ENCODE measurements at regions not wholly inside any gene's neighbourhood (a gene's known extent, or its start where the extent isn't known, plus 50 kb on each side); places are given as distances from the start of the nearest gene placed in this dataset.

- TF ChIP-seq JUN (IDR thresholded peaks at IDR 0.05) (no peak), CHD4 (IDR thresholded peaks at IDR 0.05; ENCODE audit: borderline replicate concordance) (no peak), CHD2 (IDR thresholded peaks at IDR 0.05; ENCODE audit: low read length, partially characterized antibody) (no peak)
Observed at GRCh38 chr5:110219769-110220168, 506.7 kb downstream of the TMEM232 start (continued).

DNA sequence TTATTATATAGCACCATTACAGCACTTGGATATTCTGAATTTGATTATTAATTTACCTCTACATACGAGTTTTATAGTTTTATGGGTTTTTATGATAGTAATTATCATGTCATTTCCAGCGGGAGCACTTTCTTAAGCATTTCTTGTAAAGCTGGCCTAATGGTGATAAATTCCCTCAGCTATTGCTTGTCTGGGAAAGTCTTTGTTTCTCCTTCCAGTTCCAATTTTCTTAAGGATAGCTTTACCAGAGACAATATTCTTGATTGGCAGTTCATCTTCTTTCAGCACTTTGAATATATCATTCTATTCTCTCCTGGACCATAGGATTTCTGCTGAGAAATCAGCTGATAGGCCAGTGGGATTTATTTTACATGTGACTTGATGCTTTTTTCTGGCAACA is 505.4 kb downstream of the TMEM232 start:
- H3K4me1 ChIP-seq, result no peaks in the 10 kb centered on the region
- H3K9me3 ChIP-seq, result 0 out of 3 replicates have a peak, but pooled peaks cover 3% of the 10 kb centered on the region
- no peak for FAIRE-seq
- H3K27ac ChIP-seq, result no peak overlapping the region
- 1% methylated on average over 2 of the region's 2 CpGs for WGBS (ENCODE audit: missing lambda C conversion rate)
- ChIA-PET POLR2A (no interaction called here), CTCF (no interaction called here)
- H3K4me2 ChIP-seq, result no peak overlapping the region
- no peak for ATAC-seq
- no peak overlapping the region for H3K4me3 ChIP-seq
- no peak for TF ChIP-seq KDM1A (IDR thresholded peaks at IDR 0.05; ENCODE audit: low read depth)
- no peak for TF ChIP-seq TFCP2L1 (CRISPR knock-in tag; IDR thresholded peaks at IDR 0.05)
- TF ChIP-seq HDAC2 (IDR thresholded peaks at IDR 0.05), result no peak
- TF ChIP-seq TP53 (CRISPR knock-in tag; IDR thresholded peaks at IDR 0.05), result no peak
- no peak for TF ChIP-seq SREBF2 (IDR thresholded peaks at IDR 0.05)
- TF ChIP-seq JUNB (IDR thresholded peaks at IDR 0.05), result no peak
- no peak for TF ChIP-seq HOXA7 (CRISPR knock-in tag; IDR thresholded peaks at IDR 0.05)
- TF ChIP-seq FOXS1 (CRISPR knock-in tag; IDR thresholded peaks at IDR 0.05), result no peak
- TF ChIP-seq, protein P1, sequence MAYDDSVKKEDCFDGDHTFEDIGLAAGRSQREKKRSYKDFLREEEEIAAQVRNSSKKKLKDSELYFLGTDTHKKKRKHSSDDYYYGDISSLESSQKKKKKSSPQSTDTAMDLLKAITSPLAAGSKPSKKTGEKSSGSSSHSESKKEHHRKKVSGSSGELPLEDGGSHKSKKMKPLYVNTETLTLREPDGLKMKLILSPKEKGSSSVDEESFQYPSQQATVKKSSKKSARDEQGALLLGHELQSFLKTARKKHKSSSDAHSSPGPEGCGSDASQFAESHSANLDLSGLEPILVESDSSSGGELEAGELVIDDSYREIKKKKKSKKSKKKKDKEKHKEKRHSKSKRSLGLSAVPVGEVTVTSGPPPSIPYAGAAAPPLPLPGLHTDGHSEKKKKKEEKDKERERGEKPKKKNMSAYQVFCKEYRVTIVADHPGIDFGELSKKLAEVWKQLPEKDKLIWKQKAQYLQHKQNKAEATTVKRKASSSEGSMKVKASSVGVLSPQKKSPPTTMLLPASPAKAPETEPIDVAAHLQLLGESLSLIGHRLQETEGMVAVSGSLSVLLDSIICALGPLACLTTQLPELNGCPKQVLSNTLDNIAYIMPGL (CRISPR knock-in tag; IDR thresholded peaks at IDR 0.05; ENCODE audit: borderline replicate concordance), result no peak
- TF ChIP-seq KDM5A (IDR thresholded peaks at IDR 0.05), result no peak
- TF ChIP-seq SMC3 (IDR thresholded peaks at IDR 0.05), result no peak
- TF ChIP-seq, protein P2, sequence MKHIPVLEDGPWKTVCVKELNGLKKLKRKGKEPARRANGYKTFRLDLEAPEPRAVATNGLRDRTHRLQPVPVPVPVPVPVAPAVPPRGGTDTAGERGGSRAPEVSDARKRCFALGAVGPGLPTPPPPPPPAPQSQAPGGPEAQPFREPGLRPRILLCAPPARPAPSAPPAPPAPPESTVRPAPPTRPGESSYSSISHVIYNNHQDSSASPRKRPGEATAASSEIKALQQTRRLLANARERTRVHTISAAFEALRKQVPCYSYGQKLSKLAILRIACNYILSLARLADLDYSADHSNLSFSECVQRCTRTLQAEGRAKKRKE (CRISPR knock-in tag; IDR thresholded peaks at IDR 0.05; ENCODE audit: low read depth), result no peak
- DNase-seq (ENCODE audit: low read depth in 1 of 2, low spot score in 1 of 2), result no peak

GRCh38 chr5:110224050-110224449 is 502.4 kb downstream of the TMEM232 start:
- DNase-seq (ENCODE audit: low read depth in 1 of 2, low spot score in 1 of 2) (no peak), FAIRE-seq (no peak), ATAC-seq (no peak)
- Histone ChIP-seq H3K27ac (no peak overlapping the region), H3K4me3 (no peak overlapping the region), H3K9me3 (0 out of 3 replicates have a peak, but pooled peaks cover 3% of the 10 kb centered on the region), H3K4me1 (no peaks in the 10 kb centered on the region), H3K4me2 (no peak overlapping the region)
- TF ChIP-seq TP53 (CRISPR knock-in tag; IDR thresholded peaks at IDR 0.05) (no peak), PHF8 (IDR thresholded peaks at IDR 0.05; ENCODE audit: borderline replicate concordance, low read depth) (no peak), ZC3H11A (IDR thresholded peaks at IDR 0.05) (no peak), CHD4 (IDR thresholded peaks at IDR 0.05; ENCODE audit: borderline replicate concordance) (no peak)
- 0% methylated on average over 1 of the region's 1 CpG for WGBS (ENCODE audit: missing lambda C conversion rate)
- ChIA-PET CTCF (no interaction called here), POLR2A (no interaction called here)

- 0% methylated on average over 1 of the region's 1 CpG for WGBS (ENCODE audit: missing lambda C conversion rate)
- no peaks in the 10 kb centered on the region for H3K9me3 ChIP-seq
- H3K4me2 ChIP-seq, result no peak overlapping the region
- H3K4me1 ChIP-seq, result no peaks in the 10 kb centered on the region
- H3K4me3 ChIP-seq, result no peak overlapping the region
- no peak for ATAC-seq
- no peak for FAIRE-seq
- no peak overlapping the region for H3K27ac ChIP-seq
- CTCF ChIA-PET, result no interaction called here
- DNase-seq (ENCODE audit: low read depth in 1 of 2, low spot score in 1 of 2), result no peak
- TF ChIP-seq FOSB (CRISPR knock-in tag; IDR thresholded peaks at IDR 0.05), result no peak
- no peak for TF ChIP-seq HOXB5 (CRISPR knock-in tag; IDR thresholded peaks at IDR 0.05)
- TF ChIP-seq, protein P3, sequence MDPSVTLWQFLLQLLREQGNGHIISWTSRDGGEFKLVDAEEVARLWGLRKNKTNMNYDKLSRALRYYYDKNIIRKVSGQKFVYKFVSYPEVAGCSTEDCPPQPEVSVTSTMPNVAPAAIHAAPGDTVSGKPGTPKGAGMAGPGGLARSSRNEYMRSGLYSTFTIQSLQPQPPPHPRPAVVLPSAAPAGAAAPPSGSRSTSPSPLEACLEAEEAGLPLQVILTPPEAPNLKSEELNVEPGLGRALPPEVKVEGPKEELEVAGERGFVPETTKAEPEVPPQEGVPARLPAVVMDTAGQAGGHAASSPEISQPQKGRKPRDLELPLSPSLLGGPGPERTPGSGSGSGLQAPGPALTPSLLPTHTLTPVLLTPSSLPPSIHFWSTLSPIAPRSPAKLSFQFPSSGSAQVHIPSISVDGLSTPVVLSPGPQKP (IDR thresholded peaks at IDR 0.05; ENCODE audit: low read depth, low read length), result no peak
- TF ChIP-seq CBX8 (IDR thresholded peaks at IDR 0.05), result no peak
- TF ChIP-seq RARB (CRISPR knock-in tag; IDR thresholded peaks at IDR 0.05), result no peak
- TF ChIP-seq HOXA7 (CRISPR knock-in tag; IDR thresholded peaks at IDR 0.05), result no peak
- no peak for TF ChIP-seq CHD4 (IDR thresholded peaks at IDR 0.05; ENCODE audit: borderline replicate concordance)
- no peak for TF ChIP-seq PHF8 (IDR thresholded peaks at IDR 0.05; ENCODE audit: borderline replicate concordance, low read depth)
- POLR2A ChIA-PET, result no interaction called here
Observed at GRCh38 chr5:110225949-110226348, 500.5 kb downstream of the TMEM232 start.
